Right ventricle myocardium superior (tissue), 1 donor: ENCODE measurements at regions not wholly inside any gene's neighbourhood (a gene's known extent, or its start where the extent isn't known, plus 50 kb on each side); places are given as distances from the start of the nearest gene placed in this dataset.

Experiments
- ATAC-seq: fragments of 200-7000 bp; cut with Tn5 transposase; one replicate; pipeline ENCODE4 v1.9.1; 2020; ENCODE audit warnings: mild to moderate bottlenecking; ENCODE audit not compliant: poor library complexity
- DNase-seq: peaks from one replicate; pipeline ENCODE4 v3.0.0-alpha.2; 2020
- intact Hi-C: fragments of 100-400 bp; cut with DNase I; formaldehyde crosslinking; loops from one replicate; pipeline ENCODE4 v1.11.2; 2022
- donor health status: DM: no; HTN: yes; CAD: no; lungs with severe emphysema.

GRCh38 chr3:117962750-117963149 lies 1071.9 kb downstream of the IGSF11 start:
- intact Hi-C loops = no loop called here
- ATAC-seq (no peak), DNase-seq (no peak)

GRCh38 chr3:117963858-117964257 lies 1070.8 kb downstream of the IGSF11 start:
- no peak for DNase-seq
- no peak for ATAC-seq
- intact Hi-C loops = no loop called here

GRCh38 chr3:117964814-117965213 lies 1069.8 kb downstream of the IGSF11 start:
- no peak for ATAC-seq
- intact Hi-C loops = no loop called here
- DNase-seq = no peak

GRCh38 chr3:117977504-117978228 lies 1057.0 kb downstream of the IGSF11 start:
- ATAC-seq (no peak), DNase-seq (no peak)
- intact Hi-C loops = no loop called here

- ATAC-seq (no peak), DNase-seq (no peak)
- intact Hi-C loops = no loop called here
Observed at GRCh38 chr3:117979466-117979865, 1055.2 kb downstream of the IGSF11 start.

- no peak for DNase-seq
- intact Hi-C loops = no loop called here
- no peak for ATAC-seq
Observed at GRCh38 chr3:117987256-117987655, 1047.4 kb downstream of the IGSF11 start.

GRCh38 chr3:117989982-117990381 lies 1044.7 kb downstream of the IGSF11 start:
- ATAC-seq = no peak
- DNase-seq = no peak
- intact Hi-C loops = no loop called here

GRCh38 chr3:117990627-117991026 lies 1044.0 kb downstream of the IGSF11 start:
- DNase-seq (no peak), ATAC-seq (no peak)
- intact Hi-C loops = no loop called here

- intact Hi-C loops = no loop called here
- ATAC-seq (no peak), DNase-seq (no peak)
Observed at GRCh38 chr3:117995842-117996437, 1038.7 kb downstream of the IGSF11 start.

- peak; percentile 97 for ATAC-seq
- DNase-seq = peak; percentile 85
- intact Hi-C loops = no loop called here
Observed at GRCh38 chr3:117997201-117998049, 1037.2 kb downstream of the IGSF11 start.

GRCh38 chr3:117998071-117998470 lies 1036.6 kb downstream of the IGSF11 start:
- no peak for ATAC-seq
- intact Hi-C loops = no loop called here
- DNase-seq = no peak

- no peak for DNase-seq
- ATAC-seq = no peak
- intact Hi-C loops = no loop called here
Observed at GRCh38 chr3:118000219-118000618, 1034.4 kb downstream of the IGSF11 start.

- intact Hi-C loops = no loop called here
- no peak for ATAC-seq
- no peak for DNase-seq
Observed at GRCh38 chr3:118001380-118001779, 1033.3 kb downstream of the IGSF11 start.

GRCh38 chr3:118011910-118012309 lies 1022.7 kb downstream of the IGSF11 start:
- ATAC-seq (no peak), DNase-seq (no peak)
- intact Hi-C loops = no loop called here

GRCh38 chr3:118029049-118029448 lies 1005.6 kb downstream of the IGSF11 start:
- DNase-seq (no peak), ATAC-seq (no peak)
- intact Hi-C loops = no loop called here

- intact Hi-C loops = no loop called here
- no peak for DNase-seq
- no peak for ATAC-seq
Observed at GRCh38 chr3:118036215-118036614, 998.4 kb downstream of the IGSF11 start.

- ATAC-seq (no peak), DNase-seq (no peak)
- intact Hi-C loops = no loop called here
Observed at GRCh38 chr3:118055381-118055780, 979.3 kb downstream of the IGSF11 start.

- DNase-seq = no peak
- ATAC-seq = no peak
- intact Hi-C loops = no loop called here
Observed at GRCh38 chr3:118057086-118057485, 977.6 kb downstream of the IGSF11 start.

GRCh38 chr3:118059096-118059495 lies 975.5 kb downstream of the IGSF11 start:
- intact Hi-C loops = no loop called here
- DNase-seq (no peak), ATAC-seq (no peak)

GRCh38 chr3:118067439-118067838 lies 967.2 kb downstream of the IGSF11 start:
- DNase-seq (no peak), ATAC-seq (no peak)
- intact Hi-C loops = no loop called here
